HepG2 (cell line): ENCODE measurements at regions not wholly inside any gene's neighbourhood (a gene's known extent, or its start where the extent isn't known, plus 50 kb on each side); places are given as distances from the start of the nearest gene placed in this dataset.

Source experiments
- EZH2 ChIP-seq: conservative IDR thresholded peaks from 2 replicates; pipeline ENCODE4 v1.6.1; 2012; ENCODE audit warnings: mild to moderate bottlenecking, low read depth, low read length, moderate library complexity
- FOXM1 ChIP-seq: sonication (generic); formaldehyde crosslinking; IDR thresholded peaks from 2 replicates; pipeline ENCODE4 v1.5.0; 2020; ENCODE audit warnings: missing genetic modification reagents
- KIAA2018 ChIP-seq: sonication (generic); formaldehyde crosslinking; IDR thresholded peaks from 2 replicates; pipeline ENCODE4 v1.5.0; 2020; ENCODE audit warnings: mild to moderate bottlenecking, missing genetic modification reagents, borderline replicate concordance
- POLR2AphosphoS5 ChIP-seq: IDR thresholded peaks from 2 replicates; pipeline ENCODE4 v1.6.1; 2012; ENCODE audit warnings: low read depth, low read length
- SRSF4 ChIP-seq: fragments of 200-400 bp; formaldehyde crosslinking; IDR thresholded peaks from one replicate; pipeline ENCODE4 v1.6.1; 2018; ENCODE audit warnings: mild to moderate bottlenecking, low read depth, low read length, moderate library complexity; ENCODE audit not compliant: poor library complexity, severe bottlenecking
- TBX3 ChIP-seq: fragments of 450-650 bp; IDR thresholded peaks from 2 replicates; pipeline ENCODE4 v1.6.1; 2017; ENCODE audit warnings: antibody characterized with exemption, mild to moderate bottlenecking, inconsistent platforms, borderline replicate concordance
- ZNF605 ChIP-seq: sonication (generic); formaldehyde crosslinking; IDR thresholded peaks from 2 replicates; pipeline ENCODE4 v1.8.0; 2022; ENCODE audit warnings: mild to moderate bottlenecking, missing genetic modification reagents
- ZNF841 ChIP-seq: sonication (generic); formaldehyde crosslinking; IDR thresholded peaks from 2 replicates; pipeline ENCODE4 v1.8.1; 2023; ENCODE audit warnings: missing genetic modification reagents, borderline replicate concordance

GRCh38 chr12:89156340-89156739, 196.0 kb downstream of the DUSP6 start:
- no peak for TF ChIP-seq SRSF4
- TF ChIP-seq ZNF841, result no peak
- no peak for TF ChIP-seq EZH2
- TF ChIP-seq TBX3, result no peak
- TF ChIP-seq FOXM1 (CRISPR knock-in tag), result no peak
- TF ChIP-seq POLR2AphosphoS5, result no peak
- TF ChIP-seq ZNF605 (CRISPR knock-in tag), result no peak
- TF ChIP-seq KIAA2018, result no peak
